ENCODE measurements at regions not wholly inside any gene's neighbourhood (a gene's known extent, or its start where the extent isn't known, plus 50 kb on each side); places are given as distances from the start of the nearest gene placed in this dataset.

GRCh38 chr3:127139601-127140500 is 53.1 kb upstream of the PRR23E start:
- DNase-seq = no peak

GRCh38 chr3:127140501-127141460 is 52.1 kb upstream of the PRR23E start:
- DNase-seq = no peak

- DNase-seq = peak; percentile 93
These were observed 50.8 kb upstream of the PRR23E start for GRCh38 chr3:127141921-127142730.

All from COR-L47 (cell line).